GM21367 (cell line): ENCODE measurements at regions not wholly inside any gene's neighbourhood (a gene's known extent, or its start where the extent isn't known, plus 50 kb on each side); places are given as distances from the start of the nearest gene placed in this dataset.

Source experiments
- ATAC-seq: cut with Tn5 transposase; IDR thresholded peaks from one replicate; pipeline ENCODE4 v1.9.1; 2021; ENCODE audit not compliant: unreplicated experiment

- ATAC-seq: no peak
These were observed 247.6 kb upstream of the CNKSR2 start for GRCh38 chrX:21126661-21127060.

GRCh38 chrX:21131346-21131745 lies 242.9 kb upstream of the CNKSR2 start:
- no peak for ATAC-seq

- no peak for ATAC-seq
These were observed 242.4 kb upstream of the CNKSR2 start for GRCh38 chrX:21131786-21132185.

GRCh38 chrX:21132686-21133393 lies 241.4 kb upstream of the CNKSR2 start:
- ATAC-seq: no peak

GRCh38 chrX:21150208-21150607 lies 224.0 kb upstream of the CNKSR2 start:
- ATAC-seq: no peak

- no peak for ATAC-seq
These were observed 223.2 kb upstream of the CNKSR2 start for GRCh38 chrX:21151051-21151450.

GRCh38 chrX:21153033-21153432 lies 221.2 kb upstream of the CNKSR2 start:
- no peak for ATAC-seq

- no peak for ATAC-seq
These were observed 220.7 kb upstream of the CNKSR2 start for GRCh38 chrX:21153503-21153902.

- ATAC-seq: no peak
These were observed 218.3 kb upstream of the CNKSR2 start for GRCh38 chrX:21155916-21156315.

GRCh38 chrX:21156632-21157031 lies 217.6 kb upstream of the CNKSR2 start:
- ATAC-seq: no peak

GRCh38 chrX:21158678-21159077 lies 215.5 kb upstream of the CNKSR2 start:
- ATAC-seq: no peak

- ATAC-seq: no peak
These were observed 207.8 kb upstream of the CNKSR2 start for GRCh38 chrX:21166272-21166982.

GRCh38 chrX:21167011-21167410 lies 207.2 kb upstream of the CNKSR2 start:
- ATAC-seq: no peak

- no peak for ATAC-seq
These were observed 206.7 kb upstream of the CNKSR2 start for GRCh38 chrX:21167494-21167893.

GRCh38 chrX:21168401-21169160 lies 205.6 kb upstream of the CNKSR2 start:
- ATAC-seq: no peak

GRCh38 chrX:21171181-21171580 lies 203.0 kb upstream of the CNKSR2 start:
- no peak for ATAC-seq

- no peak for ATAC-seq
These were observed 199.8 kb upstream of the CNKSR2 start for GRCh38 chrX:21174439-21174838.

GRCh38 chrX:21176921-21177571 lies 197.2 kb upstream of the CNKSR2 start:
- no peak for ATAC-seq

GRCh38 chrX:21181232-21181853 lies 192.9 kb upstream of the CNKSR2 start:
- no peak for ATAC-seq

GRCh38 chrX:21193196-21193595 lies 181.0 kb upstream of the CNKSR2 start:
- ATAC-seq: no peak

- no peak for ATAC-seq
These were observed 179.7 kb upstream of the CNKSR2 start for GRCh38 chrX:21194526-21194925.
